H1 (cell line): ENCODE measurements at regions not wholly inside any gene's neighbourhood (a gene's known extent, or its start where the extent isn't known, plus 50 kb on each side); places are given as distances from the start of the nearest gene placed in this dataset.

ENCODE experiments used
- CTCF ChIA-PET: fragments of 300-600 bp; sonication (Branson Sonifier 250); formaldehyde crosslinking; loops from one replicate; lab custom pipeline; 2021; ENCODE audit not compliant: partially characterized antibody; lab: Charles Lee
- POLR2A ChIA-PET: fragments of 300-600 bp; sonication (Branson Sonifier 250); formaldehyde crosslinking; loops from one replicate; lab custom pipeline; 2021; ENCODE audit warnings: inconsistent platforms; ENCODE audit not compliant: partially characterized antibody; lab: Charles Lee
- DNase-seq, 2 experiments: peaks; one replicate each; pipeline versions ENCODE4 v3.0.0 to v3.0.0-alpha.2; 2010 to 2022; ENCODE audit warnings: low spot score in 2 of 2, low read depth in 1 of 2, mixed read lengths in 1 of 2
- FAIRE-seq: peaks from 2 replicates; lab custom pipeline; 2011; peaks lifted over from hg19 to GRCh38; lab: Jason Lieb, UNC
- H2AFZ ChIP-seq: 2 replicates; pipeline ENCODE4 v1.8.1; 2012; ENCODE audit warnings: low read length, inconsistent platforms
- H2AK5ac ChIP-seq: 2 replicates; pipeline ENCODE4 v1.6.1; 2013; ENCODE audit warnings: low read depth, low read length
- H2BK120ac ChIP-seq: replicated peaks from 2 replicates; pipeline ENCODE3; 2013; ENCODE audit warnings: low read depth, low read length, inconsistent platforms
- H2BK12ac ChIP-seq: 2 replicates; pipeline ENCODE4 v1.6.1; 2013; ENCODE audit warnings: low read depth, low read length
- H2BK15ac ChIP-seq: 2 replicates; pipeline ENCODE4 v1.6.1; 2013; ENCODE audit warnings: low read length
- H2BK20ac ChIP-seq: 2 replicates; pipeline ENCODE4 v1.6.1; 2013; ENCODE audit warnings: low read length
- H2BK5ac ChIP-seq: 2 replicates; pipeline ENCODE4 v1.6.1; 2013; ENCODE audit warnings: low read depth, low read length
- H3K14ac ChIP-seq: 2 replicates; pipeline ENCODE4 v1.6.1; 2013; ENCODE audit warnings: inconsistent platforms; ENCODE audit not compliant: insufficient read length
- H3K18ac ChIP-seq: 2 replicates; pipeline ENCODE4 v1.6.1; 2013; ENCODE audit warnings: low read length; ENCODE audit errors: extremely low read depth
- H3K23ac ChIP-seq: 2 replicates; pipeline ENCODE4 v1.6.1; 2013; ENCODE audit warnings: inconsistent platforms; ENCODE audit not compliant: insufficient read length
- H3K23me2 ChIP-seq: 2 replicates; pipeline ENCODE4 v1.6.1; 2013; ENCODE audit warnings: low read depth, low read length
- H3K27ac ChIP-seq: 2 replicates; pipeline ENCODE4 v1.6.1; 2011; ENCODE audit warnings: low read depth, low read length, inconsistent platforms
- H3K27me3 ChIP-seq, 4 experiments: replicated peaks in 1 of 4; 1 replicate in 1 of 4; 2 replicates in 3 of 4; pipeline versions ENCODE4 v1.6.1 to v1.8.1; 2011 to 2013; ENCODE audit warnings: low read length in 3 of 4, mild to moderate bottlenecking in 3 of 4, inconsistent platforms in 2 of 4, mixed read lengths in 2 of 4, moderate library complexity in 1 of 4; ENCODE audit not compliant: control insufficient read depth in 3 of 4, insufficient read depth in 3 of 4; ENCODE audit errors: extremely low read depth in 1 of 4
- H3K36me3 ChIP-seq, 4 experiments: 2 replicates each; pipeline versions ENCODE4 v1.6.1 to v1.8.1; 2011 to 2013; ENCODE audit warnings: mild to moderate bottlenecking in 4 of 4, low read length in 3 of 4, moderate library complexity in 2 of 4, control low read depth in 1 of 4, inconsistent platforms in 1 of 4; ENCODE audit not compliant: insufficient read depth in 4 of 4, control insufficient read depth in 2 of 4
- H3K4ac ChIP-seq: replicated peaks from 2 replicates; pipeline ENCODE3; 2013; ENCODE audit warnings: low read length, low read depth, mixed read lengths, inconsistent platforms; ENCODE audit not compliant: insufficient read length
- H3K4me1 ChIP-seq, 4 experiments: replicated peaks in 1 of 4; 1 replicate in 1 of 4; 2 replicates in 3 of 4; pipeline versions ENCODE4 v1.6.1 to v1.8.1; 2011 to 2013; ENCODE audit warnings: low read length in 3 of 4, inconsistent platforms in 2 of 4, mixed read lengths in 1 of 4; ENCODE audit not compliant: insufficient read depth in 4 of 4, control insufficient read depth in 3 of 4
- H3K4me2 ChIP-seq, 2 experiments: 2 replicates each; pipeline versions ENCODE4 v1.6.1 to v1.8.1; 2011 to 2013; ENCODE audit warnings: low read depth in 2 of 2, low read length in 2 of 2, control low read depth in 1 of 2, inconsistent platforms in 1 of 2, mild to moderate bottlenecking in 1 of 2; ENCODE audit not compliant: insufficient read depth in 1 of 2
- H3K4me3 ChIP-seq, 4 experiments: fragments of 200-600, 300-600 bp in 1 of 4; sonication (generic), shearing (Covaris generic), sonication (Bioruptor Twin) in 1 of 4; 2 replicates each; pipeline versions ENCODE4 v1.5.1 to v1.8.1; 2011 to 2016; ENCODE audit warnings: low read length in 4 of 4, low read depth in 3 of 4, control low read depth in 2 of 4, inconsistent platforms in 2 of 4, mild to moderate bottlenecking in 2 of 4, mixed read lengths in 1 of 4, moderate library complexity in 1 of 4; ENCODE audit not compliant: insufficient read depth in 2 of 4; ENCODE audit errors: extremely low read depth in 1 of 4
- H3K56ac ChIP-seq: replicated peaks from 2 replicates; pipeline ENCODE3; 2013; ENCODE audit warnings: low read depth, mild to moderate bottlenecking, mixed read lengths, low read length, inconsistent platforms; ENCODE audit not compliant: insufficient read length
- H3K79me1 ChIP-seq: 2 replicates; pipeline ENCODE4 v1.6.1; 2013; ENCODE audit warnings: low read depth, low read length, control low read depth
- H3K79me2 ChIP-seq, 2 experiments: 2 replicates each; pipeline versions ENCODE4 v1.6.1 to v1.8.1; 2012 to 2013; ENCODE audit warnings: low read length in 2 of 2, mild to moderate bottlenecking in 2 of 2, inconsistent platforms in 1 of 2; ENCODE audit not compliant: insufficient read depth in 2 of 2, control insufficient read depth in 1 of 2
- H3K9ac ChIP-seq, 4 experiments: replicated peaks in 1 of 4; 1 replicate in 1 of 4; 2 replicates in 3 of 4; pipeline versions ENCODE4 v1.6.1 to v1.8.1; 2011 to 2013; ENCODE audit warnings: low read depth in 3 of 4, low read length in 3 of 4, control low read depth in 2 of 4, mild to moderate bottlenecking in 2 of 4, moderate library complexity in 2 of 4, inconsistent platforms in 1 of 4; ENCODE audit errors: extremely low read depth in 1 of 4
- H3K9me3 ChIP-seq, 2 experiments: 2 replicates each; pipeline versions ENCODE4 v1.6.1 to v1.8.1; 2012 to 2013; ENCODE audit warnings: mild to moderate bottlenecking in 2 of 2, moderate library complexity in 2 of 2, control low read depth in 1 of 2, inconsistent platforms in 1 of 2, low read depth in 1 of 2, low read length in 1 of 2, mixed read lengths in 1 of 2; ENCODE audit not compliant: insufficient read depth in 2 of 2
- H4K20me1 ChIP-seq, 2 experiments: replicated peaks in 1 of 2; 2 replicates each; pipeline versions ENCODE3 to v1.8.1; 2011 to 2013; ENCODE audit warnings: inconsistent platforms in 2 of 2, low read length in 2 of 2, mild to moderate bottlenecking in 1 of 2; ENCODE audit not compliant: insufficient read depth in 2 of 2, control insufficient read depth in 1 of 2
- H4K5ac ChIP-seq: 2 replicates; pipeline ENCODE4 v1.6.1; 2013; ENCODE audit warnings: low read length, low read depth, mixed read lengths, inconsistent platforms; ENCODE audit not compliant: insufficient read length
- H4K8ac ChIP-seq: 2 replicates; pipeline ENCODE4 v1.8.0; 2013; ENCODE audit warnings: mild to moderate bottlenecking, moderate library complexity, low read length, inconsistent platforms; ENCODE audit not compliant: insufficient read depth; ENCODE audit errors: extremely low read depth
- H4K91ac ChIP-seq: replicated peaks from 2 replicates; pipeline ENCODE3; 2013; ENCODE audit warnings: low read length, mixed read lengths, inconsistent platforms; ENCODE audit not compliant: insufficient read length
- CEBPB ChIP-seq: IDR thresholded peaks from 2 replicates; pipeline ENCODE4 v1.6.1; 2012; ENCODE audit warnings: low read depth, low read length
- CHD2 ChIP-seq: IDR thresholded peaks from 2 replicates; pipeline ENCODE4 v1.6.1; 2012; ENCODE audit warnings: low read length, improper control_type of control experiment
- CTBP2 ChIP-seq: IDR thresholded peaks from 2 replicates; pipeline ENCODE4 v1.7.0; 2011; ENCODE audit warnings: borderline replicate concordance, mild to moderate bottlenecking, moderate library complexity, mixed read lengths, low read length; ENCODE audit not compliant: insufficient read depth, insufficient read length
- CTCF ChIP-seq, 3 experiments: IDR thresholded peaks; 1 replicate in 2 of 3; 2 replicates in 1 of 3; pipeline versions ENCODE4 v1.5.1 to v1.6.1; 2011; ENCODE audit warnings: low read length in 3 of 3, mild to moderate bottlenecking in 3 of 3, inconsistent platforms in 2 of 3, low read depth in 1 of 3, moderate library complexity in 1 of 3; ENCODE audit not compliant: insufficient read depth in 1 of 3; ENCODE audit errors: control extremely low read depth in 1 of 3
- E2F6 ChIP-seq: IDR thresholded peaks from 2 replicates; pipeline ENCODE4 v1.6.1; 2012; ENCODE audit warnings: inconsistent platforms
- HDAC2 ChIP-seq, 2 experiments: fragments of 300-600 bp in 1 of 2; sonication (generic) in 1 of 2; IDR thresholded peaks; 2 replicates each; pipeline ENCODE4 v1.6.1; 2011 to 2012; ENCODE audit warnings: low read depth in 2 of 2, low read length in 2 of 2, mild to moderate bottlenecking in 2 of 2, moderate library complexity in 2 of 2, borderline replicate concordance in 1 of 2, inconsistent platforms in 1 of 2
- RAD21 ChIP-seq, 2 experiments: IDR thresholded peaks in 1 of 2; conservative IDR thresholded peaks in 1 of 2; 2 replicates each; pipeline ENCODE4 v1.6.1; 2011; ENCODE audit warnings: low read depth in 2 of 2, low read length in 2 of 2, improper control_type of control experiment in 1 of 2, inconsistent platforms in 1 of 2, mild to moderate bottlenecking in 1 of 2, moderate library complexity in 1 of 2
- SIN3A ChIP-seq, 2 experiments: IDR thresholded peaks in 1 of 2; conservative IDR thresholded peaks in 1 of 2; 2 replicates each; pipeline ENCODE4 v1.6.1; 2011 to 2012; ENCODE audit warnings: low read length in 2 of 2, improper control_type of control experiment in 1 of 2, low read depth in 1 of 2, mild to moderate bottlenecking in 1 of 2
- SUZ12 ChIP-seq: fragments of 200-600 bp; sonication (generic); IDR thresholded peaks from 2 replicates; pipeline ENCODE4 v1.6.1; 2012; ENCODE audit warnings: mild to moderate bottlenecking, inconsistent platforms, low read length, moderate library complexity, mixed read lengths
- WGBS, 2 experiments: shearing (Covaris generic) in 1 of 2; methylation state at CpG; one replicate each; pipeline versions ENCODE4 v1.1.6 to v1.1.7; 2013 to 2015; ENCODE audit warnings: low lambda C conversion rate in 2 of 2, mixed read lengths in 2 of 2, inconsistent platforms in 1 of 2, low coverage in 1 of 2, missing lambda C conversion rate in 1 of 2; ENCODE audit not compliant: insufficient replicate concordance in 2 of 2, insufficient coverage in 1 of 2, insufficient read length in 1 of 2; ENCODE audit errors: extremely low coverage in 1 of 2, missing lambda C conversion rate in 1 of 2; 5-methylcytosine and 5-hydroxymethylcytosine counted together

DNA sequence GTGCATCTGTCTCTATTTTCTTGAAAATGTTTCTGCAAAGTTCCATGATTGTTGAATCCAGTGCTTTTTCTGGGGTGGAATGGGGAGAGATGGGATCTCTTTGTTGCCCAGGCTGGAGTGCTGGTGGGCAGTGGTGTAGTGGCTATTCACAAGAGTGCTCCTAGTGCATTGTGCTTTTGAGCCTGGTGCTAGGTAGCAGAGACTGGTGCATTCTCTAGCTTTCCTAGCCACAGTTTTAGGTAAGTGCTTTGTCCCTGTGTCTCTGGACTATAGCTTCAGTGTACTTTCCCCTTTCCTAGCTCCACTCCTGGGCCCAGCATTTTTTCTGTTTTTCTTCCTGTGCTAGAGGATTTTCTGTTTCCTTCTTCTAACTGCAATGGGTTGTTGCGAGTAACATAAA is 825.6 kb downstream of the SLITRK6 start:
- no peak for FAIRE-seq
- TF ChIP-seq CTCF (IDR thresholded peaks at IDR 0.05; ENCODE audit: control extremely low read depth in 1 of 3, insufficient read depth in 1 of 3, low read depth in 1 of 3, low read length in 3 of 3) (no peak), CTBP2 (no peak), SUZ12 (no peak), CHD2 (no peak), HDAC2 (IDR thresholded peaks at IDR 0.05; ENCODE audit: borderline replicate concordance in 1 of 2, low read depth in 2 of 2, low read length in 2 of 2) (no peak), CEBPB (no peak), SIN3A (conservative IDR thresholded peaks at IDR 0.05 in 1 of 2, IDR thresholded peaks at IDR 0.05 in 1 of 2; ENCODE audit: low read depth in 1 of 2, low read length in 2 of 2) (no peak), E2F6 (no peak), RAD21 (IDR thresholded peaks at IDR 0.05 in 1 of 2, conservative IDR thresholded peaks at IDR 0.05 in 1 of 2; ENCODE audit: low read depth in 2 of 2, low read length in 2 of 2) (no peak)

More for the DNA sequence above, 825.6 kb downstream of the SLITRK6 start:
- H4K8ac ChIP-seq: no peak overlapping the region
- H2BK120ac ChIP-seq: no peak overlapping the region
- H2BK15ac ChIP-seq: no peak overlapping the region
- peaks cover 0 to 1% (median 0%) of the 10 kb centered on the region in 4 experiments; a peak in 1 of 7 replicates for H3K27me3 ChIP-seq
- no peak overlapping the region for H3K14ac ChIP-seq
- no peak overlapping the region for H2BK12ac ChIP-seq
- H3K9me3 ChIP-seq: peaks cover 0 to 3% of the 10 kb centered on the region in 2 experiments; a peak in 1 of 4 replicates
- H3K79me2 ChIP-seq: no peaks in the 10 kb centered on the region
- H3K18ac ChIP-seq: no peak overlapping the region
- 55% methylated on average over 1 of the region's 1 CpG; no CpG with 5 or more reads in 1 of the 2 experiments for WGBS, 2 experiments
- no peak for DNase-seq
- no peak overlapping the region for H3K4ac ChIP-seq
- H3K23ac ChIP-seq: no peak overlapping the region
- H3K27ac ChIP-seq: no peak overlapping the region
- H3K4me3 ChIP-seq: no peak overlapping the region
- H4K91ac ChIP-seq: peak overlapping the region; percentile 39
- no peaks in the 10 kb centered on the region for H3K79me1 ChIP-seq
- ChIA-PET CTCF (interaction anchor here (1.1 to 1.6 kb wide), 2 partner anchors 10 to 855 kb away, joined by 3 to 7 read pairs; no protein-coding TSS in a partner anchor), POLR2A (no interaction called here)
- H3K9ac ChIP-seq: peak overlapping the region in 1 of 4 experiments; percentile 24; a peak in 1 of 7 replicates
- no peak overlapping the region for H3K4me2 ChIP-seq
- H2AK5ac ChIP-seq: no peak overlapping the region
- peak overlapping the region; percentile 99 for H2AFZ ChIP-seq
- no peaks in the 10 kb centered on the region for H4K20me1 ChIP-seq
- H3K23me2 ChIP-seq: no peaks in the 10 kb centered on the region
- no peak overlapping the region; the same call in 1 of the 2 replicates for H2BK5ac ChIP-seq
- H4K5ac ChIP-seq: no peak overlapping the region
- no peak overlapping the region for H2BK20ac ChIP-seq
- H3K36me3 ChIP-seq: no peaks in the 10 kb centered on the region
- H3K56ac ChIP-seq: no peak overlapping the region
- H3K4me1 ChIP-seq: peaks cover 0 to 5% (median 0%) of the 10 kb centered on the region in 4 experiments; a peak in 1 of 7 replicates
